CD4-positive, alpha-beta T cell treated with Interleukin-15 for 4 hours (primary cell): ENCODE measurements at regions not wholly inside any gene's neighbourhood (a gene's known extent, or its start where the extent isn't known, plus 50 kb on each side); places are given as distances from the start of the nearest gene placed in this dataset.

Source experiments
- DNase-seq: peaks from one replicate; pipeline ENCODE4 v3.0.0-alpha.2; 2020; ENCODE audit warnings: low spot score

GRCh38 chr2:37425408-37425807, 81.0 kb downstream of the QPCT start:
- no peak for DNase-seq

- DNase-seq: no peak
Observed at GRCh38 chr2:37427241-37427640, 82.8 kb downstream of the QPCT start.

- no peak for DNase-seq
Observed at GRCh38 chr2:37436323-37436722, 91.9 kb downstream of the QPCT start.

GRCh38 chr2:37439131-37439642, 94.8 kb downstream of the QPCT start:
- DNase-seq: no peak

- DNase-seq: no peak
Observed at GRCh38 chr2:37441055-37441454, 96.6 kb downstream of the QPCT start.

- DNase-seq: no peak
Observed at GRCh38 chr2:37443082-37443481, 98.7 kb downstream of the QPCT start.

GRCh38 chr2:37447446-37447845, 103.0 kb downstream of the QPCT start:
- no peak for DNase-seq

GRCh38 chr2:37448342-37449120, 104.1 kb downstream of the QPCT start:
- DNase-seq: no peak

- no peak for DNase-seq
Observed at GRCh38 chr2:37449761-37450296, 105.4 kb downstream of the QPCT start.

- DNase-seq: peak; percentile 21
Observed at GRCh38 chr2:37453027-37453426, 108.6 kb downstream of the QPCT start.

- DNase-seq: no peak
Observed at GRCh38 chr2:37454851-37455762, 110.7 kb downstream of the QPCT start.

- DNase-seq: peak; percentile 40
Observed at GRCh38 chr2:37456479-37456878, 112.0 kb downstream of the QPCT start.

- DNase-seq: no peak
Observed at GRCh38 chr2:37457401-37457901, 113.0 kb downstream of the QPCT start.

GRCh38 chr2:37458133-37458532, 113.7 kb downstream of the QPCT start:
- no peak for DNase-seq

- DNase-seq: no peak
Observed at GRCh38 chr2:37459095-37459981, 114.9 kb downstream of the QPCT start.

- no peak for DNase-seq
Observed at GRCh38 chr2:37460896-37461229, 116.4 kb downstream of the QPCT start.

GRCh38 chr2:37464067-37464466, 119.6 kb downstream of the QPCT start:
- DNase-seq: no peak

- no peak for DNase-seq
Observed at GRCh38 chr2:37466533-37467222, 122.2 kb downstream of the QPCT start.

GRCh38 chr2:37468170-37468569, 123.7 kb downstream of the QPCT start:
- no peak for DNase-seq

- no peak for DNase-seq
Observed at GRCh38 chr2:37469126-37469525, 124.7 kb downstream of the QPCT start.

GRCh38 chr2:37471104-37471503, 126.7 kb downstream of the QPCT start:
- no peak for DNase-seq
